ENCODE measurements at regions not wholly inside any gene's neighbourhood (a gene's known extent, or its start where the extent isn't known, plus 50 kb on each side); places are given as distances from the start of the nearest gene placed in this dataset.

GRCh38 chr9:118891213-118891612, 478.0 kb downstream of the BRINP1 start:
- H2BK120ac ChIP-seq (ENCODE audit: low read depth, low read length, poor library complexity, severe bottlenecking): no peak overlapping the region
- H3K56ac ChIP-seq (ENCODE audit: insufficient read length, low read depth, low read length): no peak overlapping the region
- no peak overlapping the region for H3K23ac ChIP-seq (ENCODE audit: insufficient read length, low read depth, low read length)
- H2BK5ac ChIP-seq (ENCODE audit: insufficient read length, low read length): no peak overlapping the region
- no peak for DNase-seq
- no peaks in the 10 kb centered on the region for H3K27me3 Mint-ChIP-seq (ENCODE audit: low read depth)
- H4K91ac ChIP-seq (ENCODE audit: insufficient read length, low read depth, low read length): no peak overlapping the region
- no peak overlapping the region for H3K27ac Mint-ChIP-seq
- no CpG with 5 or more reads among the region's 6 CpGs for WGBS (ENCODE audit: extremely low coverage, insufficient read length, low lambda C conversion rate)
- no peak overlapping the region for H3K14ac ChIP-seq (ENCODE audit: insufficient read depth, low read length)
- H2AFZ ChIP-seq (ENCODE audit: low read length): no peak overlapping the region
- no peak overlapping the region for H2BK12ac ChIP-seq (ENCODE audit: insufficient read length, low read depth, low read length)
- no peaks in the 10 kb centered on the region; a peak in 1 of 7 replicates for H3K36me3 Mint-ChIP-seq (ENCODE audit: insufficient read depth in 1 of 3, low read depth in 3 of 3)
- no peak overlapping the region for H3K18ac ChIP-seq (ENCODE audit: insufficient read length, low read depth, low read length)
- no peak overlapping the region for H3K9ac ChIP-seq (ENCODE audit: extremely low read depth, insufficient read length, low read length)
- no peak for TF ChIP-seq CTCF (conservative IDR thresholded peaks at IDR 0.05)
- no peaks in the 10 kb centered on the region for H3K23me2 ChIP-seq (ENCODE audit: insufficient read length, low read depth, low read length, poor library complexity, severe bottlenecking)
- no peak overlapping the region for H2BK15ac ChIP-seq (ENCODE audit: low read depth, low read length)
- no peaks in the 10 kb centered on the region for H3K79me1 ChIP-seq (ENCODE audit: insufficient read depth, low read depth, low read length, poor library complexity, severe bottlenecking)
- no peak overlapping the region for H3K4ac ChIP-seq (ENCODE audit: low read depth, low read length)
- no peak overlapping the region for H2AK5ac ChIP-seq (ENCODE audit: insufficient read length, low read length)
- H3K79me2 ChIP-seq (ENCODE audit: insufficient read depth, low read length): no peaks in the 10 kb centered on the region
- no peak overlapping the region for H4K8ac ChIP-seq (replicated peaks; ENCODE audit: insufficient read length, low read depth, low read length)
- no peak overlapping the region for H3K27ac ChIP-seq (ENCODE audit: insufficient read length, low read depth, low read length)
- no peaks in the 10 kb centered on the region for H3K27me3 ChIP-seq (ENCODE audit: insufficient read depth, low read length)
- no peaks in the 10 kb centered on the region for H3K9me3 ChIP-seq (ENCODE audit: control insufficient read depth, low read depth, low read length)
- no peaks in the 10 kb centered on the region for H3K9me3 Mint-ChIP-seq
- H3K4me1 Mint-ChIP-seq: peaks cover 5 to 10% of the 10 kb centered on the region in 2 experiments
- no peak overlapping the region for H3K4me3 Mint-ChIP-seq
- H3T11ph ChIP-seq (ENCODE audit: low read length): no peak overlapping the region
- H2BK20ac ChIP-seq (ENCODE audit: low read depth, low read length, poor library complexity, severe bottlenecking): no peak overlapping the region
- no peak overlapping the region for H3K4me2 ChIP-seq (ENCODE audit: insufficient read depth, insufficient read length, low read length)
- H4K5ac ChIP-seq (ENCODE audit: insufficient read length, low read depth, low read length): no peak overlapping the region
- H4K20me1 ChIP-seq (ENCODE audit: control insufficient read depth, insufficient read depth, insufficient read length): no peaks in the 10 kb centered on the region
- H3K4me1 ChIP-seq (ENCODE audit: insufficient read depth, low read length): no peaks in the 10 kb centered on the region; the same call in 1 of the 2 replicates

Data from H9 (cell line).